Liver (tissue), 8 donors: ENCODE measurements at regions not wholly inside any gene's neighbourhood (a gene's known extent, or its start where the extent isn't known, plus 50 kb on each side); places are given as distances from the start of the nearest gene placed in this dataset.

Source experiments
- DNase-seq: peaks from one replicate; pipeline ENCODE4 v3.0.0-alpha.2; 2017; ENCODE audit warnings: low spot score
- H3K27ac ChIP-seq, 2 donors: one replicate each; pipeline ENCODE4 v1.7.0; 2013; ENCODE audit warnings: inconsistent platforms in 2 of 2, low read length in 2 of 2, control low read depth in 1 of 2, low read depth in 1 of 2, mild to moderate bottlenecking in 1 of 2
- H3K27me3 ChIP-seq, 4 donors: one replicate each; pipeline versions ENCODE4 v1.6.1 to v1.7.0; 2013; ENCODE audit warnings: low read length in 3 of 4, inconsistent platforms in 1 of 4, mild to moderate bottlenecking in 1 of 4, moderate library complexity in 1 of 4; ENCODE audit not compliant: control insufficient read depth in 4 of 4, insufficient read depth in 4 of 4
- H3K36me3 ChIP-seq, 4 donors: one replicate each; pipeline versions ENCODE4 v1.6.1 to v1.7.0; 2013; ENCODE audit warnings: low read length in 3 of 4, mild to moderate bottlenecking in 3 of 4, low read depth in 1 of 4, moderate library complexity in 1 of 4; ENCODE audit not compliant: control insufficient read depth in 4 of 4, insufficient read depth in 3 of 4
- H3K4me1 ChIP-seq, 4 donors: one replicate each; pipeline versions ENCODE4 v1.6.1 to v1.7.0; 2013; ENCODE audit warnings: low read length in 3 of 4, mild to moderate bottlenecking in 3 of 4, moderate library complexity in 1 of 4; ENCODE audit not compliant: control insufficient read depth in 4 of 4, insufficient read depth in 4 of 4
- H3K4me3 ChIP-seq, 3 donors: one replicate each; pipeline versions ENCODE4 v1.6.1 to v1.7.0; 2013; ENCODE audit warnings: low read length in 3 of 3, control low read depth in 1 of 3, low read depth in 1 of 3, mild to moderate bottlenecking in 1 of 3
- H3K9ac ChIP-seq, 2 donors: one replicate each; pipeline ENCODE4 v1.7.0; 2013; ENCODE audit warnings: low read length in 2 of 2, mild to moderate bottlenecking in 2 of 2, moderate library complexity in 2 of 2, control low read depth in 1 of 2, low read depth in 1 of 2
- H3K9me3 ChIP-seq, 4 donors: one replicate each; pipeline versions ENCODE4 v1.6.1 to v1.7.0; 2013; ENCODE audit warnings: low read length in 3 of 4; ENCODE audit not compliant: control insufficient read depth in 4 of 4
- EGR1 ChIP-seq, 2 donors: IDR thresholded peaks; 2 replicates each; pipeline ENCODE4 v1.6.1; 2016 to 2018; ENCODE audit warnings: antibody characterized with exemption in 2 of 2, low read depth in 2 of 2
- FOXA1 ChIP-seq: IDR thresholded peaks from 2 replicates; pipeline ENCODE4 v1.6.1; 2016; ENCODE audit warnings: antibody characterized with exemption
- FOXA2 ChIP-seq: IDR thresholded peaks from 2 replicates; pipeline ENCODE4 v1.6.1; 2016; ENCODE audit warnings: antibody characterized with exemption
- GABPA ChIP-seq, 2 donors: IDR thresholded peaks in 1 of 2; conservative IDR thresholded peaks in 1 of 2; 2 replicates each; pipeline ENCODE4 v1.6.1; 2016; ENCODE audit warnings: antibody characterized with exemption in 2 of 2, mild to moderate bottlenecking in 1 of 2, moderate library complexity in 1 of 2
- HNF4A ChIP-seq, 2 donors: conservative IDR thresholded peaks; 2 replicates each; pipeline ENCODE4 v1.6.1; 2016; ENCODE audit warnings: antibody characterized with exemption in 2 of 2, mild to moderate bottlenecking in 2 of 2
- HNF4G ChIP-seq: IDR thresholded peaks from 2 replicates; pipeline ENCODE4 v1.6.1; 2016; ENCODE audit warnings: antibody characterized with exemption
- JUND ChIP-seq, 2 donors: IDR thresholded peaks; 2 replicates each; pipeline ENCODE4 v1.6.1; 2016; ENCODE audit warnings: antibody characterized with exemption in 2 of 2
- NR2F2 ChIP-seq: IDR thresholded peaks from 2 replicates; pipeline ENCODE4 v1.6.1; 2016; ENCODE audit warnings: antibody characterized with exemption
- RAD21 ChIP-seq, 2 donors: IDR thresholded peaks; 2 replicates each; pipeline ENCODE4 v1.6.1; 2016; ENCODE audit warnings: antibody characterized with exemption in 2 of 2, mild to moderate bottlenecking in 2 of 2
- RXRA ChIP-seq, 2 donors: IDR thresholded peaks; 2 replicates each; pipeline ENCODE4 v1.6.1; 2017 to 2018; ENCODE audit warnings: antibody characterized with exemption in 2 of 2, mild to moderate bottlenecking in 1 of 2
- SP1 ChIP-seq: IDR thresholded peaks from 2 replicates; pipeline ENCODE4 v1.6.1; 2018; ENCODE audit warnings: antibody characterized with exemption, mild to moderate bottlenecking
- TAF1 ChIP-seq: conservative IDR thresholded peaks from 2 replicates; pipeline ENCODE4 v1.6.1; 2016; ENCODE audit warnings: antibody characterized with exemption, mild to moderate bottlenecking
- YY1 ChIP-seq: IDR thresholded peaks from 2 replicates; pipeline ENCODE4 v1.6.1; 2016; ENCODE audit warnings: antibody characterized with exemption, mild to moderate bottlenecking
- WGBS: extraction: QIAGEN DNeasy Blood & Tissue Kit; methylation state at CpG from one replicate; pipeline ENCODE4 v1.1.7; 2013; 5-methylcytosine and 5-hydroxymethylcytosine counted together
- TF ChIP-seq, protein P1 (sequence below): IDR thresholded peaks from 2 replicates; pipeline ENCODE4 v1.6.1; 2016; ENCODE audit warnings: antibody characterized with exemption
- TF ChIP-seq, protein P2 (sequence below): IDR thresholded peaks from 2 replicates; pipeline ENCODE4 v1.6.1; 2016; ENCODE audit warnings: antibody characterized with exemption
- TF ChIP-seq, protein P3 (sequence below): fragments of 150-350 bp; IDR thresholded peaks from 2 replicates; pipeline ENCODE4 v1.5.1; 2017; ENCODE audit warnings: improper control_type of control experiment, low read depth, low read length; ENCODE audit not compliant: missing input control
- TF ChIP-seq, protein P4 (sequence below): IDR thresholded peaks from 2 replicates; pipeline ENCODE4 v1.6.1; 2016; ENCODE audit warnings: antibody characterized with exemption
- TF ChIP-seq, protein P5 (sequence below): IDR thresholded peaks from 2 replicates; pipeline ENCODE4 v1.6.1; 2016; ENCODE audit warnings: antibody characterized with exemption, mild to moderate bottlenecking
- donor health status: healthy.
- donor health status: healthy.
- donor health status: healthy.
- donor health status: healthy.
- donor health status: healthy.

DNA sequence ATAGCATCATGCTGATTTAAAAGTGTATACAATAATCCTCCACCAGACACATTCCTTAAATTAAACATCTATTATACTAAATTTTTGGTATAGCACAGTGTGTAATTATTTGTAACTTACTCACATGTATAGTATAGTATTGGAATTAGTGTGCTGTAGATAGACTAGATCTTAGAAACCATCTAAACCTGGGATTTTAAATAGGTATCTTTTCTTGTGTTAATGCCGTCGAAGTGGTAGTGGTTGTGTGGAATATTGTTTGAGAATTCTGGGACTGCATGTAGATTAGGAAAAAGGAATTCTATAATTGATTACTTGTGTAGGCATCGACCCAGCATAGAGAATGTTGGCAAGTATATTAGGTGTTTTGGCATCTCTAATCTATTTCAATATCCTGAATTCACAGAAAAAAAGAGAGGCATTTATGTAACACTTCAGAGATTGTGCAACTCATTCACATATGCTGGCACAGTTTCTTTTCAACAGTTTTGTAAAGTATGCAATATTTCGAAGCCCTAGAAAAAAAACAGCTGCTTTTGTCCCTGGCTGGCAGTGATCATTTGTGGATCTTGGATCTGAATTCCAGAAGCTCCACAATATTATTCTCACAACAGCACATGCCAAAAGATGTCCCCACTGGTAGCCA, 145.5 kb upstream of the AGR3 start (continued):
- TF ChIP-seq, protein P1, sequence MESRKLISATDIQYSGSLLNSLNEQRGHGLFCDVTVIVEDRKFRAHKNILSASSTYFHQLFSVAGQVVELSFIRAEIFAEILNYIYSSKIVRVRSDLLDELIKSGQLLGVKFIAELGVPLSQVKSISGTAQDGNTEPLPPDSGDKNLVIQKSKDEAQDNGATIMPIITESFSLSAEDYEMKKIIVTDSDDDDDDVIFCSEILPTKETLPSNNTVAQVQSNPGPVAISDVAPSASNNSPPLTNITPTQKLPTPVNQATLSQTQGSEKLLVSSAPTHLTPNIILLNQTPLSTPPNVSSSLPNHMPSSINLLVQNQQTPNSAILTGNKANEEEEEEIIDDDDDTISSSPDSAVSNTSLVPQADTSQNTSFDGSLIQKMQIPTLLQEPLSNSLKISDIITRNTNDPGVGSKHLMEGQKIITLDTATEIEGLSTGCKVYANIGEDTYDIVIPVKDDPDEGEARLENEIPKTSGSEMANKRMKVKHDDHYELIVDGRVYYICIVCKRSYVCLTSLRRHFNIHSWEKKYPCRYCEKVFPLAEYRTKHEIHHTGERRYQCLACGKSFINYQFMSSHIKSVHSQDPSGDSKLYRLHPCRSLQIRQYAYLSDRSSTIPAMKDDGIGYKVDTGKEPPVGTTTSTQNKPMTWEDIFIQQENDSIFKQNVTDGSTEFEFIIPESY = peak; percentile 20
- TF ChIP-seq RXRA (IDR thresholded peaks at IDR 0.05) = peak; percentile 19 to 54
- TF ChIP-seq RAD21 (IDR thresholded peaks at IDR 0.05) = peak; percentile 30 to 37
- no peak for TF ChIP-seq GABPA (IDR thresholded peaks at IDR 0.05 in 1 of 2, conservative IDR thresholded peaks at IDR 0.05 in 1 of 2)
- peak; percentile 31 for TF ChIP-seq SP1

DNA sequence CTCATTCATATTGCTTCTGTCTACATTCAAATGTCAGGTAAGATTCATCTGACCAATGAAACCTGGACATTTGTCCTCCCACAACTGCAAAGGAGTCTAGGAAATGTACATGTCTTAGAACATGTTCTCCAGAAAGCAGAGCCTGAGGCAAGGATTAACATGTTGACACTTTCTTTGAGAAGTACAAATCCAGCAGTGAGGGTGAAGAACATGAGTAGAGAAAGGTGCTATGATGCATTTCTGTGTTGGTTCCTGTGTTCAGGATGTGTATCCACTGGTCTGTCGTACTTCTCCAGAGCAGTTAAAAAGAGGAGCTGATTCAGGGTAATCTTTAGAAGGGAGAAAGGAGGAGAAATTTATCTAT, 146.0 kb upstream of the AGR3 start:
- Histone ChIP-seq H3K36me3 (no peaks in the 10 kb centered on the region), H3K4me3 (no peak overlapping the region), H3K9me3 (no peaks in the 10 kb centered on the region), H3K27ac (peak overlapping the region; percentile 44 to 53), H3K9ac (no peak overlapping the region), H3K4me1 (peaks cover 7 to 12% (median 9%) of the 10 kb centered on the region in 4 donors), H3K27me3 (no peaks in the 10 kb centered on the region)
- WGBS = 86% methylated on average over 1 of the region's 1 CpG
- TF ChIP-seq JUND (IDR thresholded peaks at IDR 0.05) (no peak), SP1 (no peak), NR2F2 (no peak), EGR1 (IDR thresholded peaks at IDR 0.05; ENCODE audit: low read depth in 2 of 2) (no peak), FOXA2 (no peak), TAF1 (no peak), YY1 (no peak), HNF4G (no peak), RXRA (IDR thresholded peaks at IDR 0.05) (no peak), RAD21 (IDR thresholded peaks at IDR 0.05) (no peak), FOXA1 (no peak), GABPA (IDR thresholded peaks at IDR 0.05 in 1 of 2, conservative IDR thresholded peaks at IDR 0.05 in 1 of 2) (no peak), HNF4A (conservative IDR thresholded peaks at IDR 0.05) (no peak)
- TF ChIP-seq, protein P2, sequence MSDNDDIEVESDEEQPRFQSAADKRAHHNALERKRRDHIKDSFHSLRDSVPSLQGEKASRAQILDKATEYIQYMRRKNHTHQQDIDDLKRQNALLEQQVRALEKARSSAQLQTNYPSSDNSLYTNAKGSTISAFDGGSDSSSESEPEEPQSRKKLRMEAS = no peak
- TF ChIP-seq, protein P3, sequence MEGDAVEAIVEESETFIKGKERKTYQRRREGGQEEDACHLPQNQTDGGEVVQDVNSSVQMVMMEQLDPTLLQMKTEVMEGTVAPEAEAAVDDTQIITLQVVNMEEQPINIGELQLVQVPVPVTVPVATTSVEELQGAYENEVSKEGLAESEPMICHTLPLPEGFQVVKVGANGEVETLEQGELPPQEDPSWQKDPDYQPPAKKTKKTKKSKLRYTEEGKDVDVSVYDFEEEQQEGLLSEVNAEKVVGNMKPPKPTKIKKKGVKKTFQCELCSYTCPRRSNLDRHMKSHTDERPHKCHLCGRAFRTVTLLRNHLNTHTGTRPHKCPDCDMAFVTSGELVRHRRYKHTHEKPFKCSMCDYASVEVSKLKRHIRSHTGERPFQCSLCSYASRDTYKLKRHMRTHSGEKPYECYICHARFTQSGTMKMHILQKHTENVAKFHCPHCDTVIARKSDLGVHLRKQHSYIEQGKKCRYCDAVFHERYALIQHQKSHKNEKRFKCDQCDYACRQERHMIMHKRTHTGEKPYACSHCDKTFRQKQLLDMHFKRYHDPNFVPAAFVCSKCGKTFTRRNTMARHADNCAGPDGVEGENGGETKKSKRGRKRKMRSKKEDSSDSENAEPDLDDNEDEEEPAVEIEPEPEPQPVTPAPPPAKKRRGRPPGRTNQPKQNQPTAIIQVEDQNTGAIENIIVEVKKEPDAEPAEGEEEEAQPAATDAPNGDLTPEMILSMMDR = no peak
- TF ChIP-seq, protein P4, sequence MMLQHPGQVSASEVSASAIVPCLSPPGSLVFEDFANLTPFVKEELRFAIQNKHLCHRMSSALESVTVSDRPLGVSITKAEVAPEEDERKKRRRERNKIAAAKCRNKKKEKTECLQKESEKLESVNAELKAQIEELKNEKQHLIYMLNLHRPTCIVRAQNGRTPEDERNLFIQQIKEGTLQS = no peak
- TF ChIP-seq, protein P5, sequence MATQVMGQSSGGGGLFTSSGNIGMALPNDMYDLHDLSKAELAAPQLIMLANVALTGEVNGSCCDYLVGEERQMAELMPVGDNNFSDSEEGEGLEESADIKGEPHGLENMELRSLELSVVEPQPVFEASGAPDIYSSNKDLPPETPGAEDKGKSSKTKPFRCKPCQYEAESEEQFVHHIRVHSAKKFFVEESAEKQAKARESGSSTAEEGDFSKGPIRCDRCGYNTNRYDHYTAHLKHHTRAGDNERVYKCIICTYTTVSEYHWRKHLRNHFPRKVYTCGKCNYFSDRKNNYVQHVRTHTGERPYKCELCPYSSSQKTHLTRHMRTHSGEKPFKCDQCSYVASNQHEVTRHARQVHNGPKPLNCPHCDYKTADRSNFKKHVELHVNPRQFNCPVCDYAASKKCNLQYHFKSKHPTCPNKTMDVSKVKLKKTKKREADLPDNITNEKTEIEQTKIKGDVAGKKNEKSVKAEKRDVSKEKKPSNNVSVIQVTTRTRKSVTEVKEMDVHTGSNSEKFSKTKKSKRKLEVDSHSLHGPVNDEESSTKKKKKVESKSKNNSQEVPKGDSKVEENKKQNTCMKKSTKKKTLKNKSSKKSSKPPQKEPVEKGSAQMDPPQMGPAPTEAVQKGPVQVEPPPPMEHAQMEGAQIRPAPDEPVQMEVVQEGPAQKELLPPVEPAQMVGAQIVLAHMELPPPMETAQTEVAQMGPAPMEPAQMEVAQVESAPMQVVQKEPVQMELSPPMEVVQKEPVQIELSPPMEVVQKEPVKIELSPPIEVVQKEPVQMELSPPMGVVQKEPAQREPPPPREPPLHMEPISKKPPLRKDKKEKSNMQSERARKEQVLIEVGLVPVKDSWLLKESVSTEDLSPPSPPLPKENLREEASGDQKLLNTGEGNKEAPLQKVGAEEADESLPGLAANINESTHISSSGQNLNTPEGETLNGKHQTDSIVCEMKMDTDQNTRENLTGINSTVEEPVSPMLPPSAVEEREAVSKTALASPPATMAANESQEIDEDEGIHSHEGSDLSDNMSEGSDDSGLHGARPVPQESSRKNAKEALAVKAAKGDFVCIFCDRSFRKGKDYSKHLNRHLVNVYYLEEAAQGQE = no peak
- TF ChIP-seq, protein P1 = no peak
- no peak for DNase-seq
